NCI-H774 (cell line): ENCODE measurements at regions not wholly inside any gene's neighbourhood (a gene's known extent, or its start where the extent isn't known, plus 50 kb on each side); places are given as distances from the start of the nearest gene placed in this dataset.

Source experiments
- DNase-seq: peaks from one replicate; lab custom pipeline; 2025; lab: John Stamatoyannopoulos, UW

GRCh38 chr6:139638179-139638941 lies 263.9 kb upstream of the CITED2 start:
- DNase-seq, result no peak

DNA sequence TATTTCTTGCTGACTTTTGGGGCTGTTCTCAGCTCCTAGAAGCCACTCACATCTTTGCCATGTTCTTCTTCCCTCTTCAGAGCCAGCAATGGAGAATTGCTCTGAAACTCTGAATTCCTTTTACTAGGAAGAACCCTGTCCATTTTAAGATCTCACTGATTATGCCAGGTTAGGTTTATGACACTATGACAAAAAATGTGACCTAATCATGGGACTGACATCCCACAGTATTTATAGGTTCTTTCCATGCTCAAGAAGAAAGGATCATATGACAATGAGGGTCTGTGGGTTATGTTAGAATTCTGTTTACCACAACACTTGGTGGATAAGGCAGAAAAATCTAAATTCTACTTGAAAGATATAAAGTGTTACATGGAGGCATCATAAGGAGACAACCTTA lies 263.3 kb upstream of the CITED2 start:
- DNase-seq, result no peak

DNA sequence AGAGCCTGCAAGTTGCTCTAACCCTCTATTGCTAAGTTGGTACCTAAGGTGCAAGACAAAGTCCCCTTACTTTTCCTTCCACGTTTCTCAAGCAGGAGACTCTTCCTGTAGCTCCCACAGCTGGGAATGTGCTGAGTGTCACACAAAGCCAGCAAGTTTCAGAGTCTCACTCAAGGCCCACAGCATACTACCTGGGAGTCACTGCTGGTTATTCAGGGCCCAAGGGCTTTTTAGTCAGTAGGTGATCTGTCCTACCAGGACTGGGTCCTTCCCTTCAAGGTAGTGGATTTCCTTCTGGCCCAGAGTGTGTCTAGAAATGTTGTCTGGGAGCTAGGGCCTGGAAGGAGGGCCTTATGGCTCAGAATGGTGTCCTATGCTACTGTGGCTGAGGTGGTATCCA lies 261.9 kb upstream of the CITED2 start:
- no peak for DNase-seq

DNA sequence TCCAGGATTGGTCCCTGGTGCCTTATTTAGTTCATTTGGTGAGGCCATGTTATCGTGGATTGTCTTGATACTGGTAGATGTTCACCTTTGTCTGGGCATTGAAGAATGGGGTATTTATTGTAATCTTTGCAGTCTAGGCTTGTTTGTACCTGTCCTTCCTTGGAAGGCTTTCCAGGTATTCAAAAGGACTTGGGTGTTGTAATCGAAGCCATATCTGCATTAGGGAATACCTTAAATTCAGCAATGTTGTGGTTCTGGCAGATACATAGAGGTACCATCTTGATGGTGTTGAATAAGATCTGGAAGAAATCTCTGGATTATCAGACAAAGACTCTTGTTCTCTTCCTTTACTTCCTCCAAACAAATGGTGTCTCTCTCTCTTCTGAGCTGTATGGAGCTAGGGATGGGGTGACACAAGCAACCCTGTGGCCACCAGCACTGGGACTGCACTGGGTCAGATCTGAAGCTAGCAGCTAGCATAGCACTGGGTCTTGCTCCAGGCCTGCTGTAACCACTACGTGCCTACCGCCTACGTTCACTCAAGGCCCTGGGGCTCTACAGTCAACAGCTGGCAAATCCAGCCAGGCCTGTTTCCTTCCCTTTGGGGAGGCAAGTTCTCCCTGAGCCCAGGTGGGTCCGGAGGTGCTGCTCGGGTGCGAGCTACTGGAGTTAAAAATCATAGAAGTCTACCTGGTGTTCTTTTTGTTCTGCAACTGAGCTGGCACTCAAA lies 261.1 kb upstream of the CITED2 start:
- DNase-seq, result no peak

- DNase-seq, result no peak
Observed at GRCh38 chr6:139632840-139633239, 258.4 kb upstream of the CITED2 start.

DNA sequence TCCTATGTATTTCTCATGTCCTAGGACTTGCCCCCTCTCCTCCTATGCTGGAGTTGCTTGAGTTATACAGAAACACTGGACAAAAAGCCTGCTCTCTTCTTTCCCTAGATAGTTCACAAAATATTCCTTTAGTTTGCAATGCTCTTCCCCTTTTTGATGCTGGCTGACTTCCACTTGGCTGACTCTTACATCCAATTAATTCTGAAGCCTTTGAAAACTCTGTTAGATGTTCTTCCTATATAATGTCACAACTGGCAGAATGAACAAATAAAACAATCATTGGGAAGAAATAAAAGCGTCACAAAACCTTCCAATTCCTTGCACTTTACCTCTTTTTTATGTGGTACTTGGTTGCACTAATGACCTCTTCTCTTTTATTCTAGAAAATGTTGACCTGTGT lies 253.8 kb upstream of the CITED2 start:
- no peak for DNase-seq

DNA sequence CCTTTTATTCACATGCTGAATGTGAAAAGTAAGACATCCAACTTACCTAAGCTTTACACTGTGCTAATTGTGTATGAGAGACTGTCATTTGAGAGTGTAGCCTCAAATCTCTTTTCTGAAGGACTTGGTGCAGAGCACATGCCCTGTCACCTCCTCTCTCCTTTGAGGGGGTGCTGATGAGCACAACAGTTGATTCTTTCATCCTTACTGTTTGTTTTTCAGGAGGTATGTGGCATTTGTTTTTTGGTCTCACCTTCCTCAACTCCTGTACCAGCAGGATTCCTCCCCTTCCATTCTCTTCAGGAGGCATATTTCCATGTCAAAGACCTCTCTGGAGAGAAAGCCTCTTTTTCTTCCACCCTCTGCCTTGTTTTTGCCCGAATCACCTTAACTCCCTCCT lies 252.6 kb upstream of the CITED2 start:
- no peak for DNase-seq

GRCh38 chr6:139625998-139626975 lies 251.8 kb upstream of the CITED2 start:
- DNase-seq, result no peak

DNA sequence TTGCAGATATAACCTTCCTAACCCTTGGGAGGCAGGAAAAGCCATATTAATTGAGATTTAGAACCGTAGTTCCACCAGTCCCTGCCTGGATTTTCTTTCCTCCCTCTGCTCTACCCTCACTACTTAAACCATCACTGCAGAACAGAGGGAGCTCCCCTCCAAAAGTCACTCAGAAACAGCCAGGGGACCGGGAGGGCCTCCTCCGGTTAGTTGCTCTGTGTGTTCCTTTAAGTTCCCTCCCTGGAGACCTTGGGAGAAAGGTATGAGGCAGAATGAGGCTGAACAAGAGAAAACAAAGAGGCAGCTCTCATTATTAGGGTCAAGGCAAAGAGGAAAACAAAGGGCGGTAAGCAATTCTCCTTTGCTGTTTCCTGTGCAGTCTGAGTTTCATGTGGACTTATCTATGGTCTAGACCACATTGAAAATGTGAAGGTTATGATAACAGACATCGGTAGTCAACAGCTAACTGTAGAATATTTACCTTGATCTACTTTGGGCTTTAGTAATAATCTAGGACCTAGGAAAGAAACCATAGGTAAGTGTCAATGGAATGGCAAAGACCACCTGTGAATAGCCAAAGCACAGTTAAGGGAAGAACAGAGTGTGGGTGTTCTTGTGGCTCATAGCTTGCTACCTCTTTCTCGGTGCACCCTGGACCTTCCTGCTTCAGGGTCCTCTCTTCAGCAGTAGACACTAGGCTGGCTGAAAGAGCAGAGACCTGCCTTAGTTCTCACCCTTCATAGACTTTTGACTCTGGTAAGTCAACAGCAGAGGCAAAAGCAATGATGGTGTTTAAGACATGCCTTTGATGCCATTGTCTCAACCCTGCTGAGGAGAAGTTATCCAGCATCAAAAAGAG lies 250.9 kb upstream of the CITED2 start:
- DNase-seq, result no peak

DNA sequence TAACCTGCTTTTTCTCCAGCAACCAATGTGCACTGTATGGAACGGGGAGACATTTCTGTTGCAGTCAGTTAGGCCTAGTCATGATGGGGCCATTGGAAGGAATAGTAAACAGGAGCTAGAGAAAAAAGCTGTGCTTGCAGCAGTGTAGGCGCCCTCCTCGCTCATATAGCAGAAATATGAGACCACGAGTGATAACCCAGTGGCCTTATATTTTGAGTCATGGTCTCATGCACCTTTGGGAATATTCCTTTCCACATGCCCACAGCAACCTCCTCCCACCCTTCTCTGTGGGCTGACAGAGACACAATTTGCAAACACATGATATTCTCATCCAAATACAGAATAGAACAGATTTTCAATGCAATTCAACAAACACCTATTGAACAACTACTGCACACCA lies 248.9 kb upstream of the CITED2 start:
- no peak for DNase-seq

- no peak for DNase-seq
Observed at GRCh38 chr6:139613496-139613895, 239.0 kb upstream of the CITED2 start.

- no peak for DNase-seq
Observed at GRCh38 chr6:139612135-139612465, 237.7 kb upstream of the CITED2 start.

DNA sequence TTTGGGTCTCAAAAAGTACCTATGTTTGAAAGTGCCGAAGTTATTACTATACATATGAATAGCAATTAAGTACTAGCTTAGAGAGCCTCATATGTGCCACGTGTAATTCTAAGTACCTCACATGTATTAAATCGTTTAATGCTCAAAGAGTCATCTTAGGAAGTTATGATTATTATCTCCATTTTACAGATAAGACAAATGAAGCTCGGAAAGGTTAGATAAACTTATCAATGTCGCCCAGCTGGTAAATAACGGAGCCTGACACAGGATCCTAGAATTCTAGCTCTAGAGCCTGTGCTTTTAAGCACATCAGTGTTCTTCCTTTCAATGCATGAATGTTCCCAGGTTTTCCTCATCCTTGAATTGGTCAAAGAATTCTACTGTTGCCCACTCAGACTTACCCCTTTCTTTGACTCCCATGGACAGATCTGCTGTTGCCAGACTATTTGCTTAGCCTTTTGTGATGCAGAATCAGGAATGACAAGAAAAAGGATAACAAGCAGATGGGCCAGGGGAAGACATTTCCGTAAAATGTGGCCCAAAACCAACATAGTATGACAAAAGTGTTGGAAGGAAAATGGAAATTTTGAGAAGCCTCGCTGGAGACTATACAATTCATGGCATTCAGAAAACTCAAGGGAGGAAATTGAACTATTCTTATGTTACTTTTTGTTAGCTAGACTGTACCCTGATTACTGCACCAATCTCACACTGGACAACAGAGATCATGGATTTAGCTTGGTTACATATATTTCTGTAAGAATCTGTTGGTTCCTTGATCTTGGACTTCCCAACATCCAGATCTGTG lies 237.1 kb upstream of the CITED2 start:
- no peak for DNase-seq

GRCh38 chr6:139608466-139609261 lies 234.2 kb upstream of the CITED2 start:
- DNase-seq, result no peak

DNA sequence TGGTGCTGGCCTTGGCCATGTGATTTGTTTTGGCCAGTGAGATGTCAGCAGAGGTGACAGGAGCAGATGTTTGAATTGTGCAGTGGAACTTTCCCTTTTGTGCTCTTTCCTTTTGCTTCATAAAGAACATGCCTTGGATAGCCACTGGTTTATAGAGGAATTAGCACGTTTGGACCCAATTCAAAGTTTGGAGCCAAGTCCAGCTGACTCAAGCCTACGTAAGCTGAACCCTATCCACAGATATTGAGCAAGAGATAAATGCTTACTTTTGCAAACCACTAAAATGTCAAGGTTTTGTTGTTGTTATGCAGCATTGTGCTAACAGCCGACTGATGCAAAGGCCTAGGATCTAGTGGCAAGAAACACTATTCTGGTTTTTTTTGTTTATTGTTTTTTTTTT lies 230.9 kb upstream of the CITED2 start:
- no peak for DNase-seq

GRCh38 chr6:139603581-139603980 lies 229.1 kb upstream of the CITED2 start:
- no peak for DNase-seq

- DNase-seq, result no peak
Observed at GRCh38 chr6:139602577-139602976, 228.1 kb upstream of the CITED2 start.

DNA sequence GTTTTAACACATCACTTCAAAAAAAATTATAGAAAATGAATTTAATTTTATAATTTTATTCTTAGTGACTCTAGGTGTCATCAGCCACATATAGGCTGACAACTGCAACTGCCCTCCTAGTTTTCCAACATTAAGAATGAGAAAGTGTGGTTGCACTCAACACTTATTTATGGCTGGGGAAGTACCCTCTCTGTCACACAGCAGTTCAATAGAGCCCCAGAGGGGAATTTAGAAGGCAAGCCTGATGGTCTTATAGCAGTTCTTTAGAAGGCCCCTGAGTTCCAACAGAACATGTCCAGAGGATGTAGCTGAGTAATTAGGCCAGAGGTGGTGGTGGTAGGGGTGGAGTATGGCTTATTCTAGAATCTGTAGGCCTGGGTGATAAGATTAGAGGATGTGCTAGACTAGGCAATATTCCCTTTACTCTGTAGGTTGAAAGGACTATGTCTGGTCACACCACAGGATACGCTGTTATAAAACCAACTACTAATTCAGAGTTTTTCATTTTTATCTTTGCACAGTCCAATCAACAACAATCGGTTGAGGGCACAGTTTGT lies 226.5 kb upstream of the CITED2 start:
- DNase-seq, result no peak

DNA sequence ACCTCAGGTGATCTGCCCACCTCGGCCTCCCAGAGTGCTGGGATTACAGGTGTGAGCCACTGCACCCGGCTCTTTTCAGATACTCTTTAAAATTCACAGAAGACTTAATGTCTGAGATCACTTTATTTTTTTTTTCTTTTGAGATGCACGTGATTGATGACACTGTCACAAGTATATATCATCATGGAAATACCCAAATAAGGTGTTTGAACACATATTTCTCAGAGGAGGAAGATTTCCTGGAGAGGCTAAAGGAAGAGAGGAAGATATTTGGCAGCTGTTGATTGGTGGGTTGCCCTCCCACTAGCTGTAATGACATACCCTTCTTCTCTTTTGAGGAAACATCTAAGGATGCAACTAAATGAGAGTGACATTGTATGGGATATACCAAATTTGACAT lies 225.9 kb upstream of the CITED2 start:
- no peak for DNase-seq
